ENCODE measurements at regions not wholly inside any gene's neighbourhood (a gene's known extent, or its start where the extent isn't known, plus 50 kb on each side); places are given as distances from the start of the nearest gene placed in this dataset.

GRCh38 chr12:24172031-24172772 lies 222.7 kb upstream of the SOX5 start:
- TF ChIP-seq POLR2AphosphoS5 (IDR thresholded peaks at IDR 0.05) (no peak), EZH2 (IDR thresholded peaks at IDR 0.05; ENCODE audit: borderline replicate concordance, insufficient read depth, low read length, poor library complexity, severe bottlenecking) (no peak), CTCF (IDR thresholded peaks at IDR 0.05; ENCODE audit: poor library complexity, severe bottlenecking) (no peak)
